ENCODE measurements at regions not wholly inside any gene's neighbourhood (a gene's known extent, or its start where the extent isn't known, plus 50 kb on each side); places are given as distances from the start of the nearest gene placed in this dataset.
A peak's percentile ranks its signal among the peaks of the same experiment; 100 is the strongest.

- Histone ChIP-seq H3K4me3 (ENCODE audit: low read depth, low read length) (no peak overlapping the region), H3K27me3 (ENCODE audit: control insufficient read depth, insufficient read depth, low read length) (no peaks in the 10 kb centered on the region), H3K27ac (ENCODE audit: low read depth, low read length) (no peak overlapping the region), H3K4me1 (ENCODE audit: control insufficient read depth, insufficient read depth, low read length) (no peaks in the 10 kb centered on the region), H3K9me3 (ENCODE audit: control insufficient read depth, insufficient read depth, low read length) (peaks cover 6% of the 10 kb centered on the region), H3K36me3 (ENCODE audit: control insufficient read depth, insufficient read depth, low read length) (no peaks in the 10 kb centered on the region)
- WGBS (ENCODE audit: insufficient coverage) = no CpG with 5 or more reads among the region's 4 CpGs
- no peak for DNase-seq (ENCODE audit: low read depth in 4 of 6, low spot score in 6 of 6)
Observed at GRCh38 chr2:228541789-228542188, 360.3 kb upstream of the SPHKAP start.

DNA sequence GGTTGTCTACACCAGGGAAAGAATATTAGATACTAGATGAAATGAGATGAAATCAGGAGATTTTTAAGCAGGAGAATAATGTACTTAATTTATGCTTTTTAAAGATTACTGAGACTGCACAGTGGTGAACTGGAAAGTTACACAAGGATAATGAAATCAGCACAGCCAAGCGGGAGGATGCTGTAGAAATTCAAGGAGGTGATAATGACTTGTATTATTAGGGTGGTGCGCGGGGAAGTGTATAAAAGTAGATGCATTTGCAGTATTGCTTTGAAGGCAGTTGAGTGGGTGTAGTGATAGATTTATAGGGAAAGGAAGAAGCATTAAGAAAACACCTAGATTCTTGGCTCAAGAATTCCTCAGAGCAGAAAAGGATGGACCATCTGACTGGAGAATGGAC is 359.5 kb upstream of the SPHKAP start:
- no peaks in the 10 kb centered on the region for H3K36me3 ChIP-seq (ENCODE audit: control insufficient read depth, insufficient read depth, low read length)
- WGBS (ENCODE audit: insufficient coverage) = 84% methylated on average over 3 of the region's 3 CpGs
- no peak overlapping the region for H3K4me3 ChIP-seq (ENCODE audit: low read depth, low read length)

GRCh38 chr2:228535396-228535795 is 353.9 kb upstream of the SPHKAP start:
- H3K9me3 ChIP-seq (ENCODE audit: control insufficient read depth, insufficient read depth, low read length) = peaks cover 9% of the 10 kb centered on the region
- H3K36me3 ChIP-seq (ENCODE audit: control insufficient read depth, insufficient read depth, low read length) = no peaks in the 10 kb centered on the region
- no peak overlapping the region for H3K4me3 ChIP-seq (ENCODE audit: low read depth, low read length)
- H3K27me3 ChIP-seq (ENCODE audit: control insufficient read depth, insufficient read depth, low read length) = no peaks in the 10 kb centered on the region
- H3K27ac ChIP-seq (ENCODE audit: low read depth, low read length) = no peak overlapping the region
- no peak for DNase-seq (ENCODE audit: low read depth in 4 of 6, low spot score in 6 of 6)
- H3K4me1 ChIP-seq (ENCODE audit: control insufficient read depth, insufficient read depth, low read length) = no peaks in the 10 kb centered on the region

More for the DNA sequence above, 359.5 kb upstream of the SPHKAP start:
- Histone ChIP-seq H3K27me3 (ENCODE audit: control insufficient read depth, insufficient read depth, low read length) (no peaks in the 10 kb centered on the region), H3K4me1 (ENCODE audit: control insufficient read depth, insufficient read depth, low read length) (no peaks in the 10 kb centered on the region), H3K9me3 (ENCODE audit: control insufficient read depth, insufficient read depth, low read length) (peaks cover 6% of the 10 kb centered on the region), H3K27ac (ENCODE audit: low read depth, low read length) (no peak overlapping the region)
- DNase-seq (ENCODE audit: low read depth in 4 of 6, low spot score in 6 of 6) = no peak

DNA sequence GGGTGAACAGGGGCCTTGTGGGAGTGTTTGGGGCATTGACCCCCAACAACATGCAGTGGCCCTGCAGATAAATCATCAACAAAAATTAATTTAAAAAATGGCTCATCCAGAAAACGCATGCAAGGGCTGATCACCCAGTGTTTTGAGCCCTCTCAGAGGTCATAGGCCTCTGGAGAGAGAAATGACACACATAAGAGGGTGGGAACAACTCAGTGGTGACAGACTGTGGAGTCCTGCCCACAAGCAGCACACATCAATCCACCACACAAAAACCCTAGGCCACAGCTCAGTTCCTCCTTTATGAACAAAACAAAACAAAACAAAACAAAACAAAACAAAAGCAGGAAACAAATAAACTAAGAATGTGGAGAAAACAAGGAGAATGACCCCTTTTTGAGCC is 351.7 kb upstream of the SPHKAP start:
- Histone ChIP-seq H3K27ac (ENCODE audit: low read depth, low read length) (no peak overlapping the region), H3K4me1 (ENCODE audit: control insufficient read depth, insufficient read depth, low read length) (no peaks in the 10 kb centered on the region), H3K4me3 (ENCODE audit: low read depth, low read length) (no peak overlapping the region), H3K36me3 (ENCODE audit: control insufficient read depth, insufficient read depth, low read length) (no peaks in the 10 kb centered on the region), H3K9me3 (ENCODE audit: control insufficient read depth, insufficient read depth, low read length) (peaks cover 7% of the 10 kb centered on the region), H3K27me3 (ENCODE audit: control insufficient read depth, insufficient read depth, low read length) (no peaks in the 10 kb centered on the region)
- DNase-seq (ENCODE audit: low read depth in 4 of 6, low spot score in 6 of 6) = no peak
- WGBS (ENCODE audit: insufficient coverage) = no CpG with 5 or more reads among the region's 1 CpG

GRCh38 chr2:228532233-228532632 is 350.7 kb upstream of the SPHKAP start:
- Histone ChIP-seq H3K36me3 (ENCODE audit: control insufficient read depth, insufficient read depth, low read length) (no peaks in the 10 kb centered on the region), H3K27me3 (ENCODE audit: control insufficient read depth, insufficient read depth, low read length) (no peaks in the 10 kb centered on the region), H3K9me3 (ENCODE audit: control insufficient read depth, insufficient read depth, low read length) (peaks cover 6% of the 10 kb centered on the region), H3K4me1 (ENCODE audit: control insufficient read depth, insufficient read depth, low read length) (no peaks in the 10 kb centered on the region), H3K27ac (ENCODE audit: low read depth, low read length) (no peak overlapping the region), H3K4me3 (ENCODE audit: low read depth, low read length) (no peak overlapping the region)
- no CpG with 5 or more reads among the region's 1 CpG for WGBS (ENCODE audit: insufficient coverage)
- no peak for DNase-seq (ENCODE audit: low read depth in 4 of 6, low spot score in 6 of 6)

DNA sequence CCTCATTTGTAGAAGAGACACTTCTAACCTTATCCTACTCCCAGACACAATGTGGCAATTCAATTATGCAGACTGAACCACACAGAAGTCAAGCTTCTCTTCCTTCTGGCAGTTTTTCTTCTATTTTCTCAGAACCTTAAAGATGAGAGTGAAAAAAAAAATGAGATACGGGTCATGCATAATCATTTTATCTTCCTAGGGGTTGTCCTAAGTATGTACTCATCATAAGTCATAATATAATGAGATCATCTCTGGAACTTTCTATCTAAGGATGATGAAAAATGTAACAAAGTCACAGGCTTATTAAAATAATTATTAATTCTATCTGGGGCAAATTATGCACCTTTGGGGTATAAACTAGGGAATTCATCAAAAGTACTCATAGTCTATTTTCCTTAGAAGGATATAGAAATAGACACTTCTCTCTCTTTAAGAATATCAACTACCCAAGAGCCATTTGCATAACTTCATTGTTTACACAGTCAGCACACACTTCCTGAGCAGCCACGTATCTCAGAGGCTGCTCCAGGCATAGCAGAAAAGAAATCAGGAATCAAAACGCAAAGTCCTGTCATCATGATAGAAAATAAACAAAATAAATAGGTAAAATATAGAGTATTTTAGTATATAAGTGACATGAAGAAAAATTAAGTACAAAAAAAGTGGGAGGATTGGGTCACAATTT is 345.9 kb upstream of the SPHKAP start:
- WGBS (ENCODE audit: insufficient coverage) = no CpG with 5 or more reads among the region's 3 CpGs
- no peak for DNase-seq (ENCODE audit: low read depth in 4 of 6, low spot score in 6 of 6)
- H3K9me3 ChIP-seq (ENCODE audit: control insufficient read depth, insufficient read depth, low read length) = no peaks in the 10 kb centered on the region
- H3K27ac ChIP-seq (ENCODE audit: low read depth, low read length) = no peak overlapping the region
- H3K36me3 ChIP-seq (ENCODE audit: control insufficient read depth, insufficient read depth, low read length) = no peaks in the 10 kb centered on the region
- no peak overlapping the region for H3K4me3 ChIP-seq (ENCODE audit: low read depth, low read length)
- no peaks in the 10 kb centered on the region for H3K4me1 ChIP-seq (ENCODE audit: control insufficient read depth, insufficient read depth, low read length)
- H3K27me3 ChIP-seq (ENCODE audit: control insufficient read depth, insufficient read depth, low read length) = no peaks in the 10 kb centered on the region

DNA sequence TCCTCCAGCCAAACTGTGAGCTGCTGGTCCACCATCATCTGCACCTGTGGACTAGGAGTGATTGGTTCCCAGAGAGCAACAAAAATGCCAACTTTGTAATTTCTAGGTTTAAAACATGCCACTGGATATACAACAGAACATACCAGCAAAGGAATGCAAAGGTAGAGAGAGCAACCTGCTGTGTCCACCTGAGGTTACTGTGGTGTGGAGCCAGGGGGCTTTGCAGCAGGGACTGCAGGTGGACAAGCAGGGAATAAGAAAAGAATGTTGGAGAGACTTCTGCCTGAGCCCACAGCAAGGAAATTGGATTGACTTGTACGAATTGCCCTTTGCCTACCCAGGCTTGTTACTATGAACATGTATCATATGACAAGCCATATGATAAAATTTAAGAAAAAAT is 345.2 kb upstream of the SPHKAP start:
- Histone ChIP-seq H3K4me3 (ENCODE audit: low read depth, low read length) (no peak overlapping the region), H3K36me3 (ENCODE audit: control insufficient read depth, insufficient read depth, low read length) (no peaks in the 10 kb centered on the region), H3K27me3 (ENCODE audit: control insufficient read depth, insufficient read depth, low read length) (no peaks in the 10 kb centered on the region), H3K27ac (ENCODE audit: low read depth, low read length) (no peak overlapping the region), H3K9me3 (ENCODE audit: control insufficient read depth, insufficient read depth, low read length) (no peaks in the 10 kb centered on the region), H3K4me1 (ENCODE audit: control insufficient read depth, insufficient read depth, low read length) (no peaks in the 10 kb centered on the region)
- no CpG with 5 or more reads among the region's 1 CpG for WGBS (ENCODE audit: insufficient coverage)
- DNase-seq (ENCODE audit: low read depth in 4 of 6, low spot score in 6 of 6) = no peak

- H3K27ac ChIP-seq (ENCODE audit: low read depth, low read length) = no peak overlapping the region
- no peaks in the 10 kb centered on the region for H3K4me1 ChIP-seq (ENCODE audit: control insufficient read depth, insufficient read depth, low read length)
- no peaks in the 10 kb centered on the region for H3K36me3 ChIP-seq (ENCODE audit: control insufficient read depth, insufficient read depth, low read length)
- whole genome bisulfite sequencing (ENCODE audit: insufficient coverage) = no CpG with 5 or more reads among the region's 3 CpGs
- no peak for DNase-seq (ENCODE audit: low read depth in 4 of 6, low spot score in 6 of 6)
- no peaks in the 10 kb centered on the region for H3K27me3 ChIP-seq (ENCODE audit: control insufficient read depth, insufficient read depth, low read length)
- H3K4me3 ChIP-seq (ENCODE audit: low read depth, low read length) = no peak overlapping the region
- H3K9me3 ChIP-seq (ENCODE audit: control insufficient read depth, insufficient read depth, low read length) = no peaks in the 10 kb centered on the region
Observed at GRCh38 chr2:228522977-228523376, 341.5 kb upstream of the SPHKAP start.

DNA sequence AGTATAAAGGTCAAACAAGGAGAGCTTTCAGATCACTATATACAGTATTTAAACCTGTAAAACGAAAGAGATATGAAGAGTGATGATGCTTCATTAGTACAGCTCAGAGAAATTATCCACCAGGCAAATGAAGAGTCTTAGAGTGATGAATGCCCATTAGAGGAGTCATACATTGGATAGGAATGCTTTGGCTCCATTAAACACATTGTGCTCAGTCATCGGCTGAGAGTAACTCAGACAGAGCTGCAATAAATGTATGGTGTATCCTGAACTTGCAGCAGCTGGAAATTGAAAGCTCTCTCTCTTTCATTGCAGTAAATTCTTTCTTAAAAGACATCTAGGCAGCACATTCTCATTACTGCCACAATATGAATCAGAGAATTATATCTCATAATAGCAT is 340.8 kb upstream of the SPHKAP start:
- no CpG with 5 or more reads among the region's 2 CpGs for WGBS (ENCODE audit: insufficient coverage)
- DNase-seq (ENCODE audit: low read depth in 4 of 6, low spot score in 6 of 6) = peak in 1 of 6 donors; percentile 40
- no peaks in the 10 kb centered on the region for H3K36me3 ChIP-seq (ENCODE audit: control insufficient read depth, insufficient read depth, low read length)
- no peak overlapping the region for H3K27ac ChIP-seq (ENCODE audit: low read depth, low read length)
- H3K4me3 ChIP-seq (ENCODE audit: low read depth, low read length) = no peak overlapping the region
- H3K9me3 ChIP-seq (ENCODE audit: control insufficient read depth, insufficient read depth, low read length) = no peaks in the 10 kb centered on the region
- no peaks in the 10 kb centered on the region for H3K4me1 ChIP-seq (ENCODE audit: control insufficient read depth, insufficient read depth, low read length)
- no peaks in the 10 kb centered on the region for H3K27me3 ChIP-seq (ENCODE audit: control insufficient read depth, insufficient read depth, low read length)

GRCh38 chr2:228519561-228519960 is 338.1 kb upstream of the SPHKAP start:
- Histone ChIP-seq H3K27me3 (ENCODE audit: control insufficient read depth, insufficient read depth, low read length) (no peaks in the 10 kb centered on the region), H3K36me3 (ENCODE audit: control insufficient read depth, insufficient read depth, low read length) (no peaks in the 10 kb centered on the region), H3K9me3 (ENCODE audit: control insufficient read depth, insufficient read depth, low read length) (no peaks in the 10 kb centered on the region), H3K4me1 (ENCODE audit: control insufficient read depth, insufficient read depth, low read length) (no peaks in the 10 kb centered on the region), H3K27ac (ENCODE audit: low read depth, low read length) (no peak overlapping the region), H3K4me3 (ENCODE audit: low read depth, low read length) (no peak overlapping the region)
- DNase-seq (ENCODE audit: low read depth in 4 of 6, low spot score in 6 of 6) = no peak
